ENCODE measurements at regions not wholly inside any gene's neighbourhood (a gene's known extent, or its start where the extent isn't known, plus 50 kb on each side); places are given as distances from the start of the nearest gene placed in this dataset.

DNA sequence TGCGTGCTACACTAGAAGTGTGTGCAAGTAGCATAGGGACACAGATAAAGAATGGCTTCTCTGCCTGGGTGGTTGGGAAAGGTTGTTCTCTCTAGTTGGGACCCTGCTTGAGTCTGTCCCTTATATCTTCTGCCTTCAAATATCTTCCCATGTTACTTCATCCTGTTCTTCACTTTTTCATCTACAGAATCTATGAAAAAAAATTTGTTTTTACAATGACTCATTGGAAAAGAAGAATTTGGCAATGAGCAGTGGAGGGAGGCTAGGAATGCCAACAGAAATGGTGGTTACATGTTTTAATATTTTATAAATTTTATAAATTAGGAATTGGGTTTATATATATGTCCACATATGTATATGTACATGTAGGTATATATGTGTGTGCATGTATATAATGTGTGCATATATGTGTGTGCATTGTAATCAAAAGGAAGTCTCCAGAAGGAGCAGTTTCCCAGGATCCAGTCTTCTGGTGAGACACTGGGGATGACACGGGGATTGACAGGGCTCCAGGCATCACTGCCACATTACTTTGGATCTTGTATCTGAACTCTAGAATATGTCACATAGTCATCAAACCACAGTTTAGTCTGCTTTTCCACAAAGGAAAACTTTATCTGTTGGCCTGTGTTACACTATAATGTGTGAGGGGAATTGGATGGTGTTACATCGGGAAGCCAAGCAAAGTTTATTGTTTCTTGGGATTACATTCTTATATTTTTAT, 75.3 kb upstream of the RIPOR2 start:
- DNase-seq (ENCODE audit: extremely low read depth, low read depth, low spot score), result no peak

- DNase-seq (ENCODE audit: extremely low read depth, low read depth, low spot score), result no peak
Observed at GRCh38 chr6:25012657-25013056, 76.9 kb upstream of the RIPOR2 start.

GRCh38 chr6:25013246-25013645, 77.5 kb upstream of the RIPOR2 start:
- DNase-seq (ENCODE audit: extremely low read depth, low read depth, low spot score), result no peak

GRCh38 chr6:25014369-25014768, 78.6 kb upstream of the RIPOR2 start:
- no peak for DNase-seq (ENCODE audit: extremely low read depth, low read depth, low spot score)

DNA sequence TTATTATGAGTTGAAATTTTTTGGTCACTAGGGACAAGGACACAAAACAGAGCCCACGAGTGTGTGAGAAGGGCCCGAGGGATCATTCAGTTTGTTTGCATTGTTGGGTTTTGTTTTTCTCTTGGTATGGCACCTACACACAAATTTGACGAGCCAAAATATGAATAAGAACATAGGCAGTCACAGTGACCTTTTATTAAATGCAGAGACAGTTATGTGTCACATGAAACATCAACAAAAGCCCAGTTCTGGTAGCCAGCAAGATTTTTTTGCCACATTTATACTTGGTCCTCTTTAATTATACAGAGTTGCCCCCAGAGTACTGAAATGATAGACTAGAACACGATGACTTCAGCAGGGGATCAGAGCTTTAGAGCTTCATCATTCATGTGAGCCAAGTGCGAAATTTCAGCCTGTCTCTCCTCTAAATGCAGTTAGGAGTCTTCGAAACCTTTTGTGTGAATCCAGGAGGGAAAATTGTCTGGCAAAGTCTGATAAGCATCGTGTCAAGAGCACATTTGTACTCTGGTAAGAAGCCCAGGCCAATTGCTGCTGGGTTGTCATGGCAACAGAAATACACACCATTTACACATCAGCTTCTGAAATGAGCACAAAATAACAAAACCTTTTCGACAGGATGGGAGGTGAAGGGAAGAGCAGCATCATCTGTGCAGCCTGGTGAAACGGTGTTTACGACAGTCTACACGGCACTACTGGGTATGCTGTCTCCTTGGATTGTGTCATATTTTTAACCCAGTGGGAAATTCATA, 79.2 kb upstream of the RIPOR2 start:
- DNase-seq (ENCODE audit: extremely low read depth, low read depth, low spot score), result no peak

DNA sequence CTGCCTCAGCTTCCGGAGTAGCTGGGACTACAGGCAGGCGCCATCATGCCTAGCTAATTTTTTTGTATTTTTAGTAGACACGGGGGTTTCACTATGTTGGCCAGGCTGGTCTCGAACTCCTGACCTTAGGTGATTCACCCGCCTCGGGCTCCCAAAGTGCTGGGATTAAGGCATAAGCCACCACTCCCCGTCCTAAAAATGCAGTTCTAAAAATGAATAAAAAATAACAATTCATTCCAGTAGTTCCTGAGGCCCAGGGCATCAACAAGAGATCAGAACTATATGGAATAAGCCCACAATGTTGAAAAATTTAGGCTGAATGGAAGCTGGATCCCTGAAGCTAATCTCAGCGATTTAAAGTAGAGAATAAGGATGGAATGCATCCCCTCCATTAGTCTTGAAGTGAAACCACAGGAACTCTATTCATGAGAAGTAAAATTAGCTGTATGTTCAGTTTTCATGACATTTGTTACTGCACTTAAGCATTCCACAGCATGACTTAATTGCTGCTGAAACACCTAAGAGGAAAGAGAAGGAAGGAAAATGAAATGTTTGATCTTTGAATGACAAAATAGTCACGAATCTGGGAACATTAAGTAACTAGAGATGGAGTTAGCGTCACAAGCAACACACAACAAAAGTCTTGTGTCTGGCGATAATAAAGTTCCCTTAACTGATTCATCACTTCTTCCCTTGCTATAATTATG, 80.4 kb upstream of the RIPOR2 start:
- no peak for DNase-seq (ENCODE audit: extremely low read depth, low read depth, low spot score)

GRCh38 chr6:25017486-25017885, 81.7 kb upstream of the RIPOR2 start:
- DNase-seq (ENCODE audit: extremely low read depth, low read depth, low spot score), result no peak

- peak; percentile 51 for DNase-seq (ENCODE audit: extremely low read depth, low read depth, low spot score)
Observed at GRCh38 chr6:25017932-25018567, 82.3 kb upstream of the RIPOR2 start.

GRCh38 chr6:25018568-25018954, 82.8 kb upstream of the RIPOR2 start:
- no peak for DNase-seq (ENCODE audit: extremely low read depth, low read depth, low spot score)

DNA sequence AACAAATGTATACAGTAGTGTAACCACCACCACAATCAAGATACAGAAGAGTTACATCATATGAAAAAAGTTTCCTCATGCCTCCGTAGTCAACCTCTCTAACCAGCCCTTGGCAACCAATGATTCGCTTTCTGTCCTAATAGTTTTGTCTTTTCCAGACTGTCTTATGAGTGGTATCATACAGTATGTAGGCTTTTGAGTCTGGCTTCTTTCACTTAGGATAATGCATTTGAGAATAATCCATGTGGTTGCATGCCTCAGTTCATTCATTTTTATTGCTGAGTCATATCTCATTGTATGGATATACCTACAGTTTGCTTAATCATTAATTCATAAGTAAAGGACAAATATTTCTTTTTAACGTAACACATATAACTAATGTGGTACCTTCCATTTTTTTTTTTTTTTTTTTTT, 86.4 kb upstream of the RIPOR2 start:
- no peak for DNase-seq (ENCODE audit: extremely low read depth, low read depth, low spot score)

DNA sequence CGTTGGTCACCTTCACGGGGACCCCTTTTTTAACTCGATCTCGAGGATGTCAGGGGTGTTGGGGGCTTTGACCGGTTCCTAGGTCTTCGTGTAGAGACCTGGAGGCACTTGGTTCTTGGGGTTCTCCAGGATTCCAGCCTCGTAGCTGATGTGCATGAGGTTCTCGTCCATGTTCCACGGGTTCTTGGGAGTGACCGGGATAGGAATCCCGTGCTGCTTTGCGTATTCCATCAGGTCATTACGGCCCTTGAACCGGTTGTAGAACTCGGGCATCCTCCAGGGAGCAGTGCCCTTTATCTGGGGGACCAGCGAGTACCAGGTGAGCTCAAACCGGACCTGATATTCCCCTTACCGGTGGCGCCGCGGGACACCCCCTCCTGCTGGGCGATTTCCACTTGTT, 88.0 kb upstream of the RIPOR2 start:
- DNase-seq (ENCODE audit: extremely low read depth, low read depth, low spot score), result no peak

DNA sequence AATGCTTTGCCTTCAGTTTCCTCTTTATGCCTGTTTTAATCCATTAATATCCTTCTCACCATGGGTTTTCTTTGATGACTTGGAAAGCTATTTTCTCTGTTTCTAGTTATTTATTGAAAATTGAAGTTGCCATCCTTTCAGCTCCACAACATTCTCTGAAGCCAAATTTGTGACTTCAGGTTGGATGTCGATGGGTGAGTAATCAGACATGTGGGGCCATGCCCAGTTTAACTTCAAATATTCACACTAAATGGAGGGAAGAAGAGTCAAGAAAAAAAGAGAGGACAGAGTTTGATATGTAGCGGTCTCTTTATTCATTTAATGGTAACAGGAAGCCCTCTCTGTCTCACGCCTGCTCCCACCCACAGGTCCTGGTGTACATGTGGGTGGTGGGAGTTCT, 89.1 kb upstream of the RIPOR2 start:
- no peak for DNase-seq (ENCODE audit: extremely low read depth, low read depth, low spot score)

DNA sequence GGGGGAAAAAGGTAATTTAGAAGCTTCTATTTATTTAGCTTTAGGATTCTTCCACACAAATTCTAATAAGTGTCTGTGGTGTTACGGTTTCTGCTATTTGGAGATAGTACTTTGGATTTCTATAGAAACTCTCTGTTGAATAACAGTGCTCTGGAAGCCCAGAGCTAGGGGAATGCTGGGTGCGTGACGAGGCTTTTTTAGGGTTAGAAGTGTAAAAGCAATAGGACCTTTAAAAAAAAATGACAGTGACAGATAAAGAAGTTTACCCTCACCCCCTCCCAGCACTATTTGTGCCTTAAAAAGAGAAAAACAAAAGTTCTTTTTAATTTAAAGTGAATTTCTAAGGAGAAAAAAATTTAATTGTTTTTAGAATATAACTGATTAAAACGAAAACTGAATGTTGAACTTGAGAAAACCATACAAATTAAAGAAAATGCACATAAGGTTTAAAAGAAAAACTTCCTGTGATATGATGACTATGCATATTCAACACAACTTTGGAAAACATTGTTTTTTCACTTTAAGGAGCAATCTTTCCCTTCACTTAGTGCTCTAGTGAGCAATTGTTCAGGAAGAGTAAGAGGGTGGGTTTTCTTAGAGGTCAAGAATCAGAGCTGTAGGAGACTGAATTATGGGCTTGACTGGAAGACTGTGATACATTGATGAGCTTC, 89.6 kb upstream of the RIPOR2 start:
- DNase-seq (ENCODE audit: extremely low read depth, low read depth, low spot score), result no peak

GRCh38 chr6:25025919-25026301, 90.2 kb upstream of the RIPOR2 start:
- DNase-seq (ENCODE audit: extremely low read depth, low read depth, low spot score), result no peak

DNA sequence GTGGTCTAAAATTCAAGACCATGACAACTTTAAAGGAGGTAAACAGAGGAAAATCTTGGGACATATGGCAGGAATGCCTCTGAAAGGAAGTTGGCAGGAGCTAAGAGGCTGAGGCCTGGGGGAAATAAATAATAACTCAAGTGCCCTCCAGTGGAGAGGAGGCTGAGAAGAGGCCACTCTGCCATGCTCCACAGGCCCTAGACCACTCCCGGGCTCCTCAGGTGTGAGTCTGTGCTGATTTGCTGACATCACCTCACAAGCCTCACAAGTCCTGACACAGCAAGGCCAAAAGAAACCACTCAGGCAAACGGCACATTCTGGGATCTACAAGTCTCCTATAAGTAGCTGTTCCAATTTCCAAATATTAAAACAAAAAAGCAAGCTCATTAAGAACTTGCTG, 91.0 kb upstream of the RIPOR2 start:
- DNase-seq (ENCODE audit: extremely low read depth, low read depth, low spot score), result no peak

DNA sequence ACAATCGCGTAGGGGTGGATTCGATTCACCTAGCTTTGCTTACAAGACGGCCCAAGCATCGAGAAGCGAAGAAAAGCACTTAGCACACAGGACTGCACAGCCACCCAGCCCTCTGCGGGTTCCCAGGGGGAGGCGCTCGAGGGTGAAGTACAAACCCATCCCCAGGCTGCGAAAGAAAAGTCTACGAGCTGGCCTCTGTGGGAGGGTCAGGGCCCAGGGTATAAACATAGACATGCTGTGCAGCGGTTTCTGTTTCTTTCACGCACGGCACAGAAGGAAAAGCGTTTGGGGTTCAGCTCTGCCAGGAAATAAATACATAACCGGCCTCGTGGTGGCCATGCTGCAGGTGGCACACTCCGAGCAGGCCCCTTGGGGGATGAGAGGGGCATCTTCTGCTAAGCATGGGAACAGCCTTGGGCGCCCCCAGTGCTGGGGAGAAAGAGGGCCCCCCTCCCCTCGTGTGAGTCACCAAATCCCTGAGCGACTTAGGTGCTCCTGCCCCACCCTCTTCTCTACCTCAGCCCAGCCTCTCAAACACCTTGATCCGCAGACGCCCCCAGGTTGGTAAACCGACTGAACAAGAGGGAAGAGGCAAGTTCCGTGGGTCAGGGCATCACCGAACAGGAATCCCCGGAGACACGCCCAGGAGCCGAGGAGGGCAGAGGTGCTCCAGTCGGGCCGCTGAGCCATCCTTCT, 91.6 kb upstream of the RIPOR2 start:
- no peak for DNase-seq (ENCODE audit: extremely low read depth, low read depth, low spot score)

DNA sequence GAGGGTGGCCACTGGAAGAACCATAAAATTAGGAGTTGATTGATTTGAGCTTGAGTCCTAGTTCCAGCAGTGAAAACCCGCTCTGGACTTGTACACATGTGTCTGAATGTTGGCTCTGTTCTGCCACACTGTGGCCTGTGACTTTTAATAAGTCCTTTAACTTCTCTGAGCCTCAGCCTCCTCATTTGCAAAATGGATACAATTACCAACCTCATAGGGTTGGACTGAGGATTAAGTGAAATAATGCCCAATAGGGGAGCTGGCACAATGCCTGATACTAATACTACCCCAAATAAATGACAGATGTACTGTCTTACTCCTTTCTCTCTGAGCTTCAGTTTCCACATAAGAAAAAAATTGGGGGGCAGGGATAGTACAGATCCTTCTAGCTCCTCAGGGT, 92.6 kb upstream of the RIPOR2 start:
- DNase-seq (ENCODE audit: extremely low read depth, low read depth, low spot score), result no peak

- DNase-seq (ENCODE audit: extremely low read depth, low read depth, low spot score), result no peak
Observed at GRCh38 chr6:25032934-25033333, 97.2 kb upstream of the RIPOR2 start.

DNA sequence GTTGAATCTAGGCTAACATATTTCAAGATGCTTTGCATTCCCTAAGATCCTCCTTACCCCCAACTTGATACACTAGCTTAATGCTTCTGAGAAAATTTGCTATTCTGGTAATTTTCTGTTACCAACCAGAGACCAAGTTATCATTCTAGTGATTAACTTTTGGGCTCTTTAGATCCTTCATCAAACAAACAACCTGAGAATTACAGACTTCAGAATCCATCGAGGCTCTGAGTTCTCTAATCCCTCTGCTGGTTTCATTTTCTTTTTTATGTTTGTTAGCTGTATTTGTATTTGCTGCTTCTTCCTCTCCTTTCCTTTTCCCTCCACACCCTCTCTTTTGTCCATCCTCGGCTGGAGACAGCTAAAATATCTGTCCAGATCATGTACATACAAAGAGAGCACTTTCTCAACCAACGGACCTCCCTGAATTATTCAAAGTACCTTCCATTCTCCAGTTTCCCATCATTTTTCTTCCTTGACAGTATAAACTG, 98.7 kb upstream of the RIPOR2 start:
- no peak for DNase-seq (ENCODE audit: extremely low read depth, low read depth, low spot score)

DNA sequence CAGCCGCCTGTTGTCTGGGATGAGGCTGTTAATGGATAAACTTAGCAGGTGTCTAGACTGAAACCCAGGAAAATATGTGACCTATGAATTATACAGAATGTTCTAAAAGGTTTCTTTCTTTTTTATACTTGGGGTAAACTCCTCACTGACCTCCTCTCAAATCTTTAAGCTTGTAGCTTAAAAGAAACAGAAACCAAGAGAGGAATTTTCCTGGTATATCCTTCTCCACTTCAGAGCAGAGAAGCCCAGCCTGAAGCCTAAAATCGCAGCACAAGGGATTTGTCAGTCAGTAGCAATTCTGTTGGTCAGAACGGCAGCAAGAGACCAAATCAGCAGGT, 99.4 kb upstream of the RIPOR2 start:
- DNase-seq (ENCODE audit: extremely low read depth, low read depth, low spot score), result no peak

Data from glomerular endothelial cell (primary cell).